ENCODE measurements at regions not wholly inside any gene's neighbourhood (a gene's known extent, or its start where the extent isn't known, plus 50 kb on each side); places are given as distances from the start of the nearest gene placed in this dataset.

DNA sequence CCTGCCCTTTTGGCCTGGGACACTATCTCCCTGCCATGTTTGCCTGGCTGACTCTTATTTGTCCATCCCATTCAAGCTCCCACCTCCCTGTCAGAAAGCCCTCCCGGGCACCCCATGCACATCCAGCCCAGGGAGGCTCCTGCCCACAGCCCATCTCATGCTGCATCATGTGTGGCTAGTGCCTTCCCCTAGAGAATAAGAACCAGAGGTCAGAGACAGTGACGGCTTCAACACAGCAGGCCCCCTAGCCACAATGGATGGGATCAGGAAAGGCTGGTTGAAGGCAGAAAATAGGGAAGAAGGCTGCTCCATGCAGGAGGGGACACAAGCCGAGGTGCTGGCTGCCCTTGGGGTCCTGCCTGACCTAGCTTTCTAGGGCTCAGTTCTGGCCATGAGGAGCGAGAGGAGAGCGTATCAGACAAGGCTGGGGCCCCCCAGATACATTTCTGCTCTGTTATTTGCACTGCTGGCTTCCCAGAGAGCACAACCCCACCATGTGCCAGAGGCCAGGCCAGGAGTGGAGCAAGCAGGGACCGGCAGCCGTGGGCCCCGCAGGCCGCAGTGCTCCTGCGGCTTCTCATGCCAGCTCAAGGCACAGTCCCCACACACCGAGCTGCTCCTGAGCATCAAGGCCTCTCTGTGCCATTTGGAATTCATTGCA is 161.1 kb upstream of the ZMIZ1 start:
- no peak for DNase-seq (ENCODE audit: low read depth in 4 of 4, low spot score in 3 of 4)

DNA sequence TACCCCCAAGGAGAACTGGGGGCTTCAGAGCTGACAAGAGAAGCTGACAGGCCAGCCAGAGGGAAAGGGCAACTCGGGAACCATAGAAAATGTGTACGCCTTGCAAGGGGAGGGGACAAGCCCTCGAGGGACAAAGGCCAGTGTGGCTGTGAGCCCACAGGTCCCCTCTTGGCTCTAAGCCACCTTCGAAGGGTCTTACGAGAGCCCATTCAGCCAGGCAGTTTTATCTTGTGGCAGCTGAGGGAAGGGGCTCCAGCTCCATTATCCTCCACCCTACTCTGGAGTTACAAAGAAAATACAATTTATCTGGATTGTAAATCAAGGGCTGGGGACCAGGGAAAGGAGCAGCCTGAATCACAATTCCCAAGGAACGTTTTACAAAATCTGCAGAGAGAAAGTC is 159.5 kb upstream of the ZMIZ1 start:
- no peak for DNase-seq (ENCODE audit: low read depth in 4 of 4, low spot score in 3 of 4)

GRCh38 chr10:78910021-78910420 is 158.7 kb upstream of the ZMIZ1 start:
- no peak for DNase-seq (ENCODE audit: low read depth in 4 of 4, low spot score in 3 of 4)

DNA sequence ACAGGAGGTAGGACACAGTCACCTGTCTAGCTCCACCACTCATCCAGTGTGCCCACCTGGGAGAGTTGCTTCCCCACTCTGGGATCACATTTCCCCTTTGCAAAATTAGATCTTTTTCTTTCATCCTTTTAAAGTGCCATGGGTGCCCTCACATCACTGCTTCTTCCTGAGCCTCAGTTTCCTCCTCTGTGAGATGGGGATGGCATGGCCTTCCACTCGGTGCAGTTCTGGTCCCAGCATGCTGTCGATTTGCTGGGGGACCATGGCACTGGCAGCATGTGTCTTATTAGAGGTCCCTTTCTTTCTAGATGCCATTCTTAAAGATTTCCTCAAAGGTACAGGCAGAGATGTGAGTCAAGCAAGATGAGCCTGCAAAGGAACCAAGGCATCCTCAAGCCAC is 158.3 kb upstream of the ZMIZ1 start:
- DNase-seq (ENCODE audit: low read depth in 4 of 4, low spot score in 3 of 4): no peak

DNA sequence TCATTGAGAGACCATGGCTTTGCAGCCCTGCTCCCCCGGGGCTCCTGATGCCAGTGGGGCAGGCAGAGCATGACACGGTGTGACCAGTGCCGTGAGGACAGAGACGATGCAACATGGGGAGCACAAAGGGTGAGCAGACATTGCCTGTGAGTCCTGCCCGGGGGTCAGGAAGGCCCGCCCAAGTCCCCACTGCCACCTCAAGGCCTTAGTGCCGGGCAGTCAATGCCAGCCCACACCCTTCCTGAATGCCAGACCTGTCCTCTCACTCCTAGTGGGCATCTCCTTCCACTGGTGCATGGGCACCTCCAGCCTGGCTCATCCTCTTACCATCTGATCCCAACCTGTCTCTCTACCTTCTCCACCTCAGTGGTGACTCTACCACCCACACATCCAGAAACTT is 157.9 kb upstream of the ZMIZ1 start:
- DNase-seq (ENCODE audit: low read depth in 4 of 4, low spot score in 3 of 4): no peak

GRCh38 chr10:78911533-78912340 is 157.0 kb upstream of the ZMIZ1 start:
- DNase-seq (ENCODE audit: low read depth in 4 of 4, low spot score in 3 of 4): no peak

- DNase-seq (ENCODE audit: low read depth in 4 of 4, low spot score in 3 of 4): no peak
Measured at GRCh38 chr10:78912361-78913218, 156.2 kb upstream of the ZMIZ1 start.

GRCh38 chr10:78913219-78914059 is 155.3 kb upstream of the ZMIZ1 start:
- peak in 2 of 4 donors; percentile 39 to 46 for DNase-seq (ENCODE audit: low read depth in 4 of 4, low spot score in 3 of 4)

GRCh38 chr10:78914060-78914378 is 154.7 kb upstream of the ZMIZ1 start:
- DNase-seq (ENCODE audit: low read depth in 4 of 4, low spot score in 3 of 4): no peak

DNA sequence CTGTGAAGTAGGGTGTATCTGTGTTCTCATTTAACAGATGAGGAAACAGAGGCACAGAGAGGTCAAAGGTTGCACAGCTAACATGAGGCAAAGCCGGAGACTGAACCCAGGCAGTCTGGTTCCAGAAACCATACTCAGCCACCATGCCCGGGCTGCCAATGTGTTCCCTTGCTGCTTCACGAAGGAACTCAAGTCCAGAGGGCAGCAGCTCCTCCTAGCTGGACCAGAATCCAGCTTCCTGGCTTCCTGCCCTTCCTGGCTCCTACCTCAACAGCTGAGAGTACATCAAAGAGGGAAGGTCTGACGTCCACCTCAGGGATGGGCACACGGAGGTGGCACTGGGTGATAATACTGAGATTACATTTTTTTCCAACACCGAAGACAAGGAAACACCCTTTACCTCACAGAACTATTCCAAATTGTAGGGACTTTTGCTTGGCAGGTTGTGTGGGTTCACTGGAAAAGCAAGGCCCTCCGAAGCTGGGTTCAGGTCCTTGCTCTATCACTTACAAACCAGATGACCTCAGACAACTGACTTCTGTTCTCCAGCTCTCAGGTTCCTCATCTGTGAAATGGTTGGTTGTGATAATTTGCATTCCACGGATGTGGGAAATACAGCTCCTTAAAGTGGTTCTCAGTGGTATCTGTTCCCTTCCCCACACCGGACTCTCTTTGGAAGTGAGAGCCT is 154.1 kb upstream of the ZMIZ1 start:
- no peak for DNase-seq (ENCODE audit: low read depth in 4 of 4, low spot score in 3 of 4)

DNA sequence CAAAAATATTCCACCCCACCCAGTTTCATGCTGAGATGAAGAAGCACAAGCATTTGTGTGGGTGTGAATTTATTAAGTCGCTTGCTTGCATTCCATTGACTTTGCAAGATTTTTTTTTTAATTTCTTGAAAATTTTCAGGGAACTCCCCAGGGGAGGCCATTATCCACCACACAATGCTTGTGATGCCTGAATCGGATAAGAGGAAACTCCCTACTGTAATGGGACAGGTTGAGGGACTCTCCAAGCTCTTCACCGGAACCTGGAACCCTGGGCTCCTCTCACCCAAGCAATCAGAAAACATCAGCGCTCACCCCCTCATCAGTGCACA is 153.6 kb upstream of the ZMIZ1 start:
- no peak for DNase-seq (ENCODE audit: low read depth in 4 of 4, low spot score in 3 of 4)

GRCh38 chr10:78916227-78916626 is 152.5 kb upstream of the ZMIZ1 start:
- no peak for DNase-seq (ENCODE audit: low read depth in 4 of 4, low spot score in 3 of 4)

GRCh38 chr10:78919181-78919966 is 149.4 kb upstream of the ZMIZ1 start:
- DNase-seq (ENCODE audit: low read depth in 4 of 4, low spot score in 3 of 4): peak in 1 of 4 donors; percentile 74

GRCh38 chr10:78920011-78920410 is 148.8 kb upstream of the ZMIZ1 start:
- DNase-seq (ENCODE audit: low read depth in 4 of 4, low spot score in 3 of 4): no peak

DNA sequence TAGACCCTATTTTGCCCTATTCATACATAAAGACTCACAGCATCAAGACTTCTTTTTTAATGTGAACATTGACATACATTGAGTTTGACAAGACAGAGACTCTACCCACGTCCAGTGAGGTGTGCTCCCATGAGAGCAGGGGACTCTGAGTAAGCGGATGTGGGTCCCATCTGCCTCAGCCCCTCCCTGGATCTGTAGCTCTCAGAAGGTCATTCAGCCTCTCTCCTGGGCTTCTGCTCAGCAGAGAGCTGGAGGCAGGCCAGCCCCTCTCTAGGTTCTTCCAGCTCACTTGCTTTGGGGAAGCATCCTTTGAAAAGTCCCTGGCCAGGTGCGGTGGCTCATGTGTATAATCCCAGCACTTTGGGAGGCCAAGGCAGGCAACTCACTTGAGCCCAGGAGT is 146.9 kb upstream of the ZMIZ1 start:
- no peak for DNase-seq (ENCODE audit: low read depth in 4 of 4, low spot score in 3 of 4)

- no peak for DNase-seq (ENCODE audit: low read depth in 4 of 4, low spot score in 3 of 4)
Measured at GRCh38 chr10:78923647-78924318, 145.0 kb upstream of the ZMIZ1 start.

DNA sequence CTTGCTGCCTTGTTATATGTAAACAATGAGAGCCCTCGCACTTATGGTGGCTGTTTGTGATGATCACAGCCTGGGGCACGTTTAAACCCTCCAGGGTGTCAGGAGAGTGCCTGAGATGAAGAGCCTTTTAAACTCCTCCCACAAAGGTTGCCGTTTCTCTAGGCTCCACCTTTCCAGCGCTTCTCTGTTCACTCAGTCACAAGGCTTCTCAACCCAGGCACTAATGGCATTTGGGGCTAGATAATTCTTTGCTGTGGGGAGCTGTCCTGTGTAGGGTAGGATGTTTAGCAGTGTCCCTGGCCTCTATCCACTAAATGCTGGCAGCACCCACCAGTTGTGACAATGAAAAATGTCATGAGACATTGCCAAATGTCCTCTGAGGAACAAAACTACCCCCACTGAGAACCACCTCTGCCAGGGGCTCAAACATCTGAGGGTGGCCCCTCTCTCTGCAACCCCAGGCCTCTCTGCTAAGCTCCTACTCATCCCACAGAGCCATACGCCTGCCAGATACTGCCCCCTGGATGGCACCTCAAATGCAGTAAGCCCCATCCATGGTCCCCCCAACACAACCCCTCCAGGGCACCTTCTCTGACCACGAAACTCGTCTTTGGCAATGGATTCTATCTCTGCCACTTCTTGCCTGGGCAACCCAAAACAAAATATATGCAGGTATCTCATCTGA is 144.3 kb upstream of the ZMIZ1 start:
- DNase-seq (ENCODE audit: low read depth in 4 of 4, low spot score in 3 of 4): no peak

DNA sequence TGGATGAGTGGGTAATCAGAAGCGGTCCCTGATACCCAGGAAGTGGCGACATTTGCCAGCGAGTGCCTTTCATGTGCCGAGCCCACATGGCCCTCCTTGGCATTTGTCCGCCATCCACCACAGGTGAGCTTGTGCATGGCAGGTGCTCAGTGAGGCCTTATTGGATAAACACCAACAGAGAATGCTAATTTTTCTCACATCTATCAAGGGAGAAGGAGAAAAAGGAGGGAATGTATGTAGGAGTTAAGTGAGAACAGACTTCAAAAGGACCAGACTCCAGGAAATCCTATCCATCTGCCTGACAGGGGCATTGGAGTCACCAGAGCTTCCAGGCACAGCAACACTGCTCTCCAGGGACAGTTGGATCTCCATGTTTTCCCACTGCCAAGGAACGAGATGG is 143.5 kb upstream of the ZMIZ1 start:
- DNase-seq (ENCODE audit: low read depth in 4 of 4, low spot score in 3 of 4): no peak

All from left renal pelvis (tissue), 4 donors.